Hepatocyte (in vitro differentiated cells): ENCODE measurements at regions not wholly inside any gene's neighbourhood (a gene's known extent, or its start where the extent isn't known, plus 50 kb on each side); places are given as distances from the start of the nearest gene placed in this dataset.

Experiments
- DNase-seq: peaks from one replicate; pipeline ENCODE4 v3.0.0-alpha.2; 2016; ENCODE audit warnings: low spot score
- H2AFZ ChIP-seq: fragments of 200-600 bp; sonication (generic); 2 replicates; pipeline ENCODE4 v1.6.0; 2016; ENCODE audit warnings: antibody characterized with exemption, mild to moderate bottlenecking
- H3K27ac ChIP-seq: fragments of 200-600 bp; sonication (generic); 2 replicates; pipeline ENCODE4 v1.5.1; 2016; ENCODE audit warnings: mild to moderate bottlenecking
- H3K27me3 ChIP-seq: fragments of 200-600 bp; sonication (generic); 2 replicates; pipeline ENCODE4 v1.6.1; 2016
- H3K36me3 ChIP-seq: fragments of 200-600 bp; sonication (generic); replicated peaks from 2 replicates; pipeline ENCODE4 v1.5.1; 2016; ENCODE audit warnings: low read depth; ENCODE audit not compliant: insufficient read depth
- H3K4me1 ChIP-seq: fragments of 200-600 bp; sonication (generic); 2 replicates; pipeline ENCODE4 v1.5.1; 2016; ENCODE audit warnings: mild to moderate bottlenecking, moderate library complexity; ENCODE audit not compliant: insufficient read depth
- H3K4me2 ChIP-seq: fragments of 200-600 bp; sonication (generic); 2 replicates; pipeline ENCODE4 v1.6.0; 2016
- H3K4me3 ChIP-seq: fragments of 200-600 bp; sonication (generic); 2 replicates; pipeline ENCODE4 v1.5.1; 2016; ENCODE audit warnings: mild to moderate bottlenecking
- H3K79me2 ChIP-seq: fragments of 200-600 bp; sonication (generic); 2 replicates; pipeline ENCODE4 v1.6.0; 2017; ENCODE audit warnings: mild to moderate bottlenecking
- H3K9me2 ChIP-seq: fragments of 200-600 bp; sonication (generic); replicated peaks from 2 replicates; pipeline ENCODE4 v1.6.0; 2017; ENCODE audit warnings: mild to moderate bottlenecking; ENCODE audit not compliant: insufficient read depth
- H3K9me3 ChIP-seq: fragments of 200-600 bp; sonication (generic); 2 replicates; pipeline ENCODE4 v1.5.1; 2016; ENCODE audit warnings: low read depth, mild to moderate bottlenecking
- H4K20me1 ChIP-seq: fragments of 200-600 bp; sonication (generic); 2 replicates; pipeline ENCODE4 v1.6.0; 2016; ENCODE audit warnings: mild to moderate bottlenecking; ENCODE audit not compliant: insufficient read depth, poor library complexity, severe bottlenecking
- EZH2 ChIP-seq: fragments of 200-600 bp; sonication (generic); IDR thresholded peaks from 2 replicates; pipeline ENCODE4 v1.6.1; 2016; ENCODE audit warnings: antibody characterized with exemption, mild to moderate bottlenecking, borderline replicate concordance
- EZH2phosphoT487 ChIP-seq: fragments of 200-600 bp; sonication (generic); IDR thresholded peaks from one replicate; pipeline ENCODE4 v1.6.1; 2018; ENCODE audit warnings: antibody characterized with exemption, mild to moderate bottlenecking, low read depth, moderate library complexity; ENCODE audit not compliant: unreplicated experiment, severe bottlenecking
- WGBS: methylation state at CpG from one replicate; pipeline ENCODE4 v1.1.6; 2016; ENCODE audit warnings: low lambda C conversion rate; ENCODE audit errors: missing lambda C conversion rate; 5-methylcytosine and 5-hydroxymethylcytosine counted together
- TF ChIP-seq, protein P1 (sequence below): fragments of 200-600 bp; sonication (generic); IDR thresholded peaks from 2 replicates; pipeline ENCODE4 v1.5.1; 2016; ENCODE audit warnings: antibody characterized with exemption, mild to moderate bottlenecking; ENCODE audit not compliant: poor library complexity

DNA sequence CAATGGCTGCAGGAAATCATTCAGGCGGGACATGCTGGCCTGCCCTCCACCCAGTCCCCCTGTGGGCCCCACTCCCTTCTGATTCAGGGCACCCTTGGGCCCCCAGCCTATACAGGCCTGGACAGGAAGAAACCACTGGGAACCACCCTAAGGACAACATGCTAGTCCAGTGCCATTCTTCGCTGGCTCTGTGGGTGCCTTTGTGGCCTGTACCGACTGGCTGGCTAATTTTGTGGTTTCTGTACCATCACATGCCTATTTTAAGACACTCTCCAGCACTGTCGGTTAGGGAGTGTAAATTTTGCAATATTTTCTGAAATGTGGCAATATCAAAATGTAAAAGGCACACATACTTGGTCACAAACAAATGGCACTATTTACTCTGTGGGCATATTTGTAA, 61.4 kb upstream of the POLG start:
- Histone ChIP-seq H4K20me1 (no peaks in the 10 kb centered on the region), H3K27me3 (peaks cover 97% of the 10 kb centered on the region), H3K4me1 (peaks cover 14% of the 10 kb centered on the region), H3K4me3 (no peak overlapping the region), H3K36me3 (no peaks in the 10 kb centered on the region), H3K9me2 (no peaks in the 10 kb centered on the region), H3K4me2 (no peak overlapping the region), H3K27ac (no peak overlapping the region), H3K9me3 (no peaks in the 10 kb centered on the region), H3K79me2 (no peaks in the 10 kb centered on the region), H2AFZ (no peak overlapping the region)
- TF ChIP-seq, protein P1, sequence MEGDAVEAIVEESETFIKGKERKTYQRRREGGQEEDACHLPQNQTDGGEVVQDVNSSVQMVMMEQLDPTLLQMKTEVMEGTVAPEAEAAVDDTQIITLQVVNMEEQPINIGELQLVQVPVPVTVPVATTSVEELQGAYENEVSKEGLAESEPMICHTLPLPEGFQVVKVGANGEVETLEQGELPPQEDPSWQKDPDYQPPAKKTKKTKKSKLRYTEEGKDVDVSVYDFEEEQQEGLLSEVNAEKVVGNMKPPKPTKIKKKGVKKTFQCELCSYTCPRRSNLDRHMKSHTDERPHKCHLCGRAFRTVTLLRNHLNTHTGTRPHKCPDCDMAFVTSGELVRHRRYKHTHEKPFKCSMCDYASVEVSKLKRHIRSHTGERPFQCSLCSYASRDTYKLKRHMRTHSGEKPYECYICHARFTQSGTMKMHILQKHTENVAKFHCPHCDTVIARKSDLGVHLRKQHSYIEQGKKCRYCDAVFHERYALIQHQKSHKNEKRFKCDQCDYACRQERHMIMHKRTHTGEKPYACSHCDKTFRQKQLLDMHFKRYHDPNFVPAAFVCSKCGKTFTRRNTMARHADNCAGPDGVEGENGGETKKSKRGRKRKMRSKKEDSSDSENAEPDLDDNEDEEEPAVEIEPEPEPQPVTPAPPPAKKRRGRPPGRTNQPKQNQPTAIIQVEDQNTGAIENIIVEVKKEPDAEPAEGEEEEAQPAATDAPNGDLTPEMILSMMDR, result no peak
- TF ChIP-seq EZH2 (no peak), EZH2phosphoT487 (no peak)
- WGBS, result 69% methylated on average over 4 of the region's 4 CpGs
- no peak for DNase-seq

- no peak for DNase-seq
- H3K9me2 ChIP-seq, result no peaks in the 10 kb centered on the region
- H3K9me3 ChIP-seq, result no peaks in the 10 kb centered on the region
- no peaks in the 10 kb centered on the region for H3K79me2 ChIP-seq
- H3K27me3 ChIP-seq, result peaks cover 92% of the 10 kb centered on the region
- no peak for TF ChIP-seq EZH2
- TF ChIP-seq, protein P1, result no peak
- TF ChIP-seq EZH2phosphoT487, result no peak
- 45% methylated on average over 8 of the region's 10 CpGs for WGBS
- no peaks in the 10 kb centered on the region for H3K36me3 ChIP-seq
- peaks cover 14% of the 10 kb centered on the region for H3K4me1 ChIP-seq
- no peak overlapping the region for H3K4me2 ChIP-seq
- H3K27ac ChIP-seq, result no peak overlapping the region
- no peaks in the 10 kb centered on the region for H4K20me1 ChIP-seq
- no peak overlapping the region for H2AFZ ChIP-seq
- no peak overlapping the region for H3K4me3 ChIP-seq
These were observed 60.8 kb upstream of the POLG start for GRCh38 chr15:89395461-89395871.

DNA sequence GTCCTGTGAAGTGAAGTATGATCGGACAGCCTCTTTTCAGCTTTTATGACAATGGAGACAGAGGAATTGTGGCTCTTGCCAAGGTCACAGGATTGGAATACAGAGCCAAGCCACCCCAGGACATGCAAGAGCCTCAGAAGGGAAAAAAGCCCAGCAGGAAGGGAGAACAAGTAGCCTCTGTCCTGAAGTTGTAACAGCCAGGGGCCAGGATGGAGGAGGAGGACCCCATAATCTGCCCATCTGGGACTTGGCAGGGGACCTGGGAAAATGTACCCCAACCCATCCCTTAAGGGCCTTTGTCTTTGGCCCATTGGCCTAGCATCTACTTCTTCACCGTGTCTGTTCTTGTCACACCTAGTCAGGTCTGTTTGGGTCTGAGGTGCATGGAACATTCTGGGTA, 60.4 kb upstream of the POLG start:
- no peaks in the 10 kb centered on the region for H4K20me1 ChIP-seq
- H2AFZ ChIP-seq, result no peak overlapping the region
- no peak overlapping the region for H3K4me3 ChIP-seq
- no peak overlapping the region for H3K4me2 ChIP-seq
- H3K9me3 ChIP-seq, result no peaks in the 10 kb centered on the region
- no peak for TF ChIP-seq EZH2
- no peaks in the 10 kb centered on the region for H3K36me3 ChIP-seq
- DNase-seq, result no peak
- no peak overlapping the region for H3K27ac ChIP-seq
- H3K9me2 ChIP-seq, result no peaks in the 10 kb centered on the region
- H3K79me2 ChIP-seq, result no peaks in the 10 kb centered on the region
- H3K27me3 ChIP-seq, result peaks cover 90% of the 10 kb centered on the region
- WGBS, result 69% methylated on average over 2 of the region's 2 CpGs
- H3K4me1 ChIP-seq, result peaks cover 10% of the 10 kb centered on the region

- Histone ChIP-seq H3K4me1 (no peaks in the 10 kb centered on the region), H3K27ac (no peak overlapping the region), H3K4me3 (no peak overlapping the region), H3K9me3 (no peaks in the 10 kb centered on the region), H3K79me2 (no peaks in the 10 kb centered on the region), H3K4me2 (no peak overlapping the region), H2AFZ (no peak overlapping the region), H3K9me2 (no peaks in the 10 kb centered on the region), H3K36me3 (no peaks in the 10 kb centered on the region), H3K27me3 (peaks cover 85% of the 10 kb centered on the region), H4K20me1 (no peaks in the 10 kb centered on the region)
- no peak for DNase-seq
- WGBS, result 75% methylated on average over 5 of the region's 5 CpGs
- TF ChIP-seq, protein P1, result no peak
- no peak for TF ChIP-seq EZH2phosphoT487
These were observed 58.4 kb upstream of the POLG start for GRCh38 chr15:89393056-89393455.
